NCI-H128 (cell line): ENCODE measurements at regions not wholly inside any gene's neighbourhood (a gene's known extent, or its start where the extent isn't known, plus 50 kb on each side); places are given as distances from the start of the nearest gene placed in this dataset.
"Not testable (repeated sequence)": the region's sequence is repeated elsewhere in the genome, so short reads cannot be mapped to it uniquely, and the experiment has no call there.

Experiments
- DNase-seq: peaks from one replicate; lab custom pipeline; 2025; ENCODE audit not compliant: unreplicated experiment; lab: John Stamatoyannopoulos, UW

DNA sequence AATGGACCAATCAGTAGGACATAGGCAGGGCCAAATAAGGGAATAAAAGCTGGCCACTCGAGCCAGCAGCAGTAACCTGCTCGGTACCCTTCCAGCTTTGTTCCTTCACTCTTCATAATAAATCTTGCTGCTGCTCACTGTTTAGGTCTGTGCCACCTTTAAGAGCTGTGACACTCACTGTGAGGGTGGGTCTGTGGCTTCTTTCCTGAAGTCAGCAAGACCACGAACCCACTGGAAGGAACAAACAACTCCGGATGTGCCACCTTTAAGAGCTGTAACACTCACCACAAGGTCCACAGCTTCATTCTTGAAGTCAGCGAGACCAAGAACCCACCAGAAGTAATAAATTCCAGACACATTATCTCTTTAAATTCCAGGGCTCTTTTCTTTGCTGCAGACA, 1922.3 kb upstream of the PCDH20 start:
- DNase-seq: no peak

DNA sequence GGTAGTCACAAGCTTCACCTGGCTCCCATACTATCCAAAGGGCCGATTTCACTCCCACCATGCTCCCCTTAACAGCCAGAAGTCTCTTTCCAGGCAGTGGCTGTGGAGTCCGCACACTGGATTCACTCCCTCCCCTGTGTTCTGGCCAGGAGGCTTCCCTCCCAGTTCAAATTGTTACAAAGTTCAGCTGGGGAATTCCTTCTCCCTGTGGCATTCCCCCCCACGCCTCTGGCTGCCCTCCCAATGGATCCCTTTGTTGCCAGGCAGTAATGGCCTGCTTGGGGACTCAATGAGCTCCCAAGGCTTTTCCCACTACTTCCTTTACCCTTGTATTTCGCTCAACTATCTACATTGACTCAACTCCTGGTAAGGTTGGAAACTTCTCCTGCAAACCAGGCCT, 1921.4 kb upstream of the PCDH20 start:
- no peak for DNase-seq

- DNase-seq: no peak
Measured at GRCh38 chr13:63336549-63336948, 1920.9 kb upstream of the PCDH20 start.

- DNase-seq: no peak
Measured at GRCh38 chr13:63327584-63327983, 1911.9 kb upstream of the PCDH20 start.

DNA sequence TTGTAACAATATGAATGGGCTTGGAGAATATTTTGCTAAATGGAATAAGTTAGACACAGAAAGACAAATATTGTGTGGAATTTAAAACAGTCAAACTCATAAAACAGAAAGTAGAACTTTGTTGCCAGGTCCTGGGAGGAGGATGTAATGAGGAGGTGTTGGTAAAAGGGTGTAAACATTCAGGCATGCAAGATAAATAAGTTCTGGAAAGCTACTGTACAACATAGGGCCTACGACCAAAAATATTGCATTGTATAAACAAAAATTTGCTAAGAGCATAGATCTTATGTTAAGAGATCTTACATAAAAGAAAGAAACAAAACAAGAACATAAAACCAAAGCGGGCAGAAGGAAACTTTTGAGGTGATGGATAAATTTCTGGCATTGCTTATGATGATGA, 1907.8 kb upstream of the PCDH20 start:
- DNase-seq: no peak

- DNase-seq: no peak
Measured at GRCh38 chr13:63311587-63311986, 1895.9 kb upstream of the PCDH20 start.

DNA sequence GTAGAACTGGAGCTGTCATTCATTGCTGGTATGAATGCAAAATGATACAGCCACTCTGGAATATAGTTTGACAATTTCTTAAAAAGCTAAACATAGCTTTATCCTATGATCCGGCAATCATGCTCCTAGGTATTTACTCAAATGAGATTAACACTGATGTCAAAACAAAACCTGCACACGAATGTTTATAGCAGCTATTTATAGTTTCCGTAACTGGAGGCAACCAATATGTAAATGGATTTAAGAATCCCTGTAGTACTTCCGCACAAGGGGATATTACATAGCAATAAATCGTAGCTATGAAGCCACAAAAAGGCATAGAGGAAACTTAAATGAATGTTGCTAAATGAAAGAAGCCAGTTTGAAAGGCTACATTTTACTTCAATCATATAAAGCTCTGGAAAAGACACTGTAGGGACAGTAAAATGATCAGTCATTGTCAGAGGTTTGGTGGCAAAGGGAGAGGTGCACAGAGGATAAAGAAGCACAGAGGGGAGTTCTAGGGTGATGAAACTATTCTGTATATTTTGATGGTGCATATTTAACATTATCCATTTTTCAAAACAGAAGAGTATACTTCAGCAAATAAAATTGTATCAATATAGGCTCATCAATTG, 1893.0 kb upstream of the PCDH20 start:
- no peak for DNase-seq

DNA sequence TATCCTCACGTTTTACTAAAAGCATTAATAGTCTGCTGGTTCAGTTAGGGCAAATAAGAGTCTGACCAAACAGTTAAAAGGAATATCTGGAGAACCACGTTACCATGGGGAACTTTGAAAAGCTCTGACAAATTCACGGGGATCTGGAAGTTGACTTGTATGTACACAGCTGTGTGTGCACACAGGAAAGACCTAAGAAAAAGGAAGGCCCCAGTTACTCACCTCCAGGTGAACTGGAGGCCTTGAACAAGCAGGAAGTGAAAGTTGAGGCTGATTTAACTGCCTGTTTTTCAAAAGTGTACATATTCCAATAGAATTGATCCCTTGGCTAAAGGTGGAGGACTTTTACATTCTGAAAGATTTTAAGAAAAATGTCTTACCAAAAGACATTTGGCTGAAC, 1891.6 kb upstream of the PCDH20 start:
- DNase-seq: no peak

GRCh38 chr13:63305641-63306133, 1890.0 kb upstream of the PCDH20 start:
- no peak for DNase-seq

DNA sequence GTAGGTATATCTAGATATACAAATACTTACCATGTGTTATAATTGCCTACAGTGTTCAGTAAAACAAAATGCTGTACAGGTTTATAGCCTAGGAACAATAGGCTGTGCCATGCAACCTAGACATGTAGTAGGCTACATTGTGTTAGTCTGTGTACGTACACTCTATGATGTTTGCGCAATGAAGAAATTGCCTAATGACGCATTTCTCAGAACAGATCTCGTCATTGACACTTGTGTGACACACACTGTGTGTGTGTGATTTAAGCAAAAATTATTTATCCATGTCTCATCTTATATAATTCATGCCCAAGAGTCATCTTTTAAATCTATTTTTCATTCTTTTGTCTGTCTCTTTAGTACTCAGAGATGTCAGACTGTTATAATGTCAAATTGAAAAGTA, 1888.8 kb upstream of the PCDH20 start:
- no peak for DNase-seq

GRCh38 chr13:63299866-63300394, 1884.3 kb upstream of the PCDH20 start:
- DNase-seq: no peak

DNA sequence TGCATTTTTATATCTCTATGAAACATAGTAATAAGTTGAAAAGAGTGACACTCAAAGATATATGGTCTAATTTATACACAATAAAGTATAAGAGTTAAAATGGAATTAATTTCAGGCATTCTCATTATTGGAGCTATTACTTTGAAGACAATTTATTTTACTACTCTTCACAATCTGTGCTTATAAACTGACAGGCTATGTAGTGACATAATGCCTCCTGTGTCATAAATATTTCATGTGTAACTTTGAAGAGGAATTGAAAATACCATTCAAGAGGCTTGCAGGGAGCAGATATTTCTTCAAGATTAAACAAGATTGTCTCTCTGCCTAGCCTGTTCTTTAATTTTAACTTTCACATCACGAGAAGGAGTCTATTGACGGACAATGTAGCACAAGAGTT, 1881.5 kb upstream of the PCDH20 start:
- no peak for DNase-seq

GRCh38 chr13:63291701-63292100, 1876.1 kb upstream of the PCDH20 start:
- no peak for DNase-seq

DNA sequence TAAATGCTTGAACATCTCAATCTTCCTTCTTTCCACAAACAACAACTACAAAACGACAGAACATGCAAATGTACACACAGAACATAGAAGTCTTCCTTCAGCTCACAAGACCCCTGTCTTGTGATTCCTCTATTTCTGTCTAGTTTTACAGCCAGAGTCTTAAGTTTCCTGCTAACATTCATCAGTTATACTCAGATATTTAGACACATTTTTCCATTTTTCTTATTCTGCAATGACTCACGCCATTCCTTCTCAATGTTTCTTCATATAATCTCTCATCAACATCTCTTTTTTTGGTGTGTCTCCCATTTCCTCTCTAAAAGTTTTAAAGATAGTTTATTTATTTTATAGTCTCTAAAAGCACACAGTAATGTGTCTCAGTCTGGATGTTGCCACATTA, 1872.9 kb upstream of the PCDH20 start:
- no peak for DNase-seq

DNA sequence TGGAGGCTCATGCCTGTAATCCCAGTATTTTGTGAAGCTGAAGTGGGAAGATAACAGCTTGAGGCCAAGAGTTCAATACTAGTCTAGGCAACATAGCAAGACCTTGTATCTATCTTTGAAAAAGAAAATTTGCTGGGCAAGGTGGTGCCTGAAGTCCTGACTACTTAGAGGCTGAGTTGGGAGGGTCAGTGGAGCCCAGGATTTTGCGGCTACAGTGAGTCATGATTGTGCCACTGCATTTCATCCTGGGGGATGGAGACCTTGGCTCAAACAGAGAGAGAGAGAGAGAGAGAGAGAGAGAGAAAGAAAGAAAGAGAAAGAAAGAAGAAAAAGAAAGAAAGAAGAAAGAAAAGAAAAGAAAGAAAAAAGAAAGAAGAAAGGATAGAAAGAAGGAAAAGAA, 1872.3 kb upstream of the PCDH20 start:
- DNase-seq: no peak

DNA sequence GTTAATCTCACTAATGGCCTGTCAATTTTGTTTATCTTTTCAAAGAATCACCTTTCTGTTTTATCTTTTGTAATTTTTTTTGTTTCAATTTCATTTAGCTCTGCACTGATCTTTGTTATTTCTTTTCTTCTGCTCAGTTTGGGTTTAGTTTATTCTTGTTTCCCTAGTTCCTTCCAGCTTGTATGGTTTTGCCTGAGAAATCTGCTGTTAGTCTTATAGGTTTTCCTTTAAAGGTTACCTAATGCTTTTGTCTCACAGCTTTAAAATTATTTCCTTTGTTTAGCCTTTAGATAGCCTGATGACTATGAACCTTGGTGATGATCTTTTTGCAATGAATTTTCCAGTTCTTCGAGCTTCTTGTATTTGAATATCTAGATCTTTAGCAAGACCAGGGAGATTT, 1869.8 kb upstream of the PCDH20 start:
- DNase-seq: no peak

DNA sequence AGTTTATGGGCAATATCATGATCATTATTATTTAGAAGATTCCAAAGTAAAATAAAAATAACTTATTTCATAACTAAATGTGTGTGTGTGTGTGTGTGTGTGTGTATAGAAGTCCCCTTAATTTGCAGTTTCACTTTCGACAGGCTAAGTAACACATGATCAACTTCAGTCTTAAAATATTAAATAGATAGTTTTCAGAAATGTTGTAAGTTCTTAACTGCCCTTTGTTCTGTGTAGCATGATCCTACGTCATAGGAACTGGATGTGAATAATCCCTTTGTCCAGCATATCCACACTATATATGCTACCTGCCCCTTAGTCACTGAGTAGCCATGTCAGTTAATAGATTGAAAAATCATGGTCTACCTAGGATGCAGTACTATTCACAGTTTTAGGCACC, 1863.5 kb upstream of the PCDH20 start:
- no peak for DNase-seq

DNA sequence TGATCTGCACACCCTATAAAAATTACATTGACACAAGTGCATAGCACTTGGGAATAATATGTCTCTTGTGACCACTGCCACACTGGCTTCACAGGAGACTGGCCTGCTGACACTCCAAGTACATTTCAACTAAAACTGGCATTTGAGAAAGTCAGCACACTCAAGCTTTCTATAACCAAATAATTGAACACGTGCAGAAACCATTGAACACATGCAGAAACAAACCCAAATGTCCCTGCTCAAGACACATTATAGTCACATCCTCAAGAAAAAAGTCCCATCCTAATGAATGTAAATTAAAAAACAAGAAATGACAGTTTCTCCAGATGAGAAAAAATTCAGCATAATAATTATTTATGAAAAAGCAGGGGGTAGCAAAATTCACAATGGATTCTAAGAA, 1859.1 kb upstream of the PCDH20 start:
- DNase-seq: no peak

DNA sequence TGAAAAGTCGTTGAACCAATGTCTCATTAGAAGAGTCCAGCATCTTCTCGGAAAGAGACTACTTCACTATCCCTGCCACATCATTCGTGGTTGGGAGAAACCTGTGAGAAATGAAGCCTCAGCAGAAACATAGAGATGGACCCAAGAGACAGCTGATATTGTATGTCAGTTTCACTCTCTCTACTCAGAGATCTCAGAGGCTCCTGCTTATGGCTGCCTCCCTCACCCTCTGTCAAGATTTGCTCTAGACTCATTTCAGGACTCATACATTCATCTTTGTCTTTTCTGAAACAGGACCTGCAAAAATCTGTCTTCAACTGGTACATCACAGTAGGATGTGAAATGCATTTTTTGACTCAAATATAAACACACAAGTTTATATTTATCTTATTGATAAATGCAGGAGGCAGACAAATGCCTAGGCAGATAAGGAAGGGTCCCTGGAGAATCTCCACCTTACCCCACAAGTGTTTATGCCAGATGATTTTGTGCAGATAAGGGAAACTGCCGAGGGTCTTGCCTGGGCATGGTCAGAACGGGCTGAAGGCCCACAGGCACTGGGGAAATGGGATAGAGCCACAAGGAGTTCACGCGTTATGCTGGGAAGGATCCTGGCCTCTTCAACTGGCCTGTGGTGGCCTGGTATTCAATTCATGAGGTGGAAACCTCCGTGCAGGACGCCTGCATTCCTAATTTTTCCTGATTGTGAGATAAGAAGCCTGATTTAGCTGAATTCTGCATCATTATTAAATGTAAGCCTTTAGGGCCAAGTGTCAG, 1834.0 kb upstream of the PCDH20 start:
- DNase-seq: no peak

DNA sequence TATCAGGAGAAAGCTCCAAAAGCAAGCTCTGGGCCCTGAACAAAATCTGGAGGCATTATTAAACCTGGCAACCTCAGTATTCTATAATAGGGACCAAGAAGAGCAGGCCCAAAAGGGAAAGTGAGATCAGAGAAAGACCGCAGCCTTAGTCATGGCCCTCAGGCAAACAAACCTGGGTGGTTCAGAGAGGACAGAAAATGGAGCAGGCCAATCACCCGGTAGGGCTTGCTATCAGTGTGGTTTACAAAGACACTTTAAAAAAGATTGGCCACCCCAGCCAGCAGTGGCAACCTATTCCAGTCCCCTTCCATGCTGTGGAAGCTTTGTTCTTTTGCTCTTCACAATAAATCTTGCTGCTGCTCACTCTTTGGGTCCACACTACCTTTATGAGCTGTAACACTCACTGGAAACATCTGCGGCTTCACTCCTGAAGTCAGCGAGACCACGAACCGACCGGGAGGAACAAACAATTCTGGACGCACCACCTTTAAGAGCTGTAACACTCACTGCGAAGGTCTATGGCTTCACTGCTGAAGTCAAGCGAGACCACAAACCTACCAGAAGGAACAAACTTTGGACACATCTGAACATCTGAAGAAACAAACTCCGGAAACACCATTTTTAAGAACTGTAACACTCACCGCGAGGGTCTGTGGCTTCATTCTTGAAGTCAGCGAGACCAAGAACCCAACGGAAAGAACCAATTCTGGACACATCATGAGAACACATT, 1821.2 kb upstream of the PCDH20 start:
- DNase-seq: not testable (repeated sequence)

DNA sequence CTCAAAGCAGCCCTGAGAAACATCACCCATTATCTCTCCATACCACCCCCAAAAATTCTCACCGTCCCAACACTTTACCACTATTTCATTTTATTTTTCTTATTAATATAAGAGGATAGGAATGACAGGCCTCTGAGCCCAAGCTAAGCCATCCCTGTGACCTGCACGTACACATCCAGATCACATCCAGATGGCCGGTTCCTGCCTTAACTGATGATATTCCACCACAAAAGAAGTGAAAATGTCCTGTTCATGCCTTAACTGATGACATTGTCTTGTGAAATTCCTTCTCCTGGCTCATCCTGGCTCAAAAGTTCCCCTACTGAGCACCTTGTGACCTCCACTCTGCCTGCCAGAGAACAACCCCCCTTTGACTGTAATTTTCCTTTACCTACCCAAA, 1802.9 kb upstream of the PCDH20 start:
- not testable (repeated sequence) for DNase-seq
